C4-2B (cell line): ENCODE measurements at regions not wholly inside any gene's neighbourhood (a gene's known extent, or its start where the extent isn't known, plus 50 kb on each side); places are given as distances from the start of the nearest gene placed in this dataset.

Experiments
- H3K27ac ChIP-seq: fragments of 450-650 bp; 2 replicates; pipeline ENCODE4 v1.5.1; 2017
- ZFX ChIP-seq: fragments of 450-650 bp; IDR thresholded peaks from 2 replicates; pipeline ENCODE4 v1.6.1; 2017
- TF ChIP-seq, protein P1 (sequence below): fragments of 450-650 bp; conservative IDR thresholded peaks from 2 replicates; pipeline ENCODE4 v1.5.1; 2017; ENCODE audit warnings: mild to moderate bottlenecking

DNA sequence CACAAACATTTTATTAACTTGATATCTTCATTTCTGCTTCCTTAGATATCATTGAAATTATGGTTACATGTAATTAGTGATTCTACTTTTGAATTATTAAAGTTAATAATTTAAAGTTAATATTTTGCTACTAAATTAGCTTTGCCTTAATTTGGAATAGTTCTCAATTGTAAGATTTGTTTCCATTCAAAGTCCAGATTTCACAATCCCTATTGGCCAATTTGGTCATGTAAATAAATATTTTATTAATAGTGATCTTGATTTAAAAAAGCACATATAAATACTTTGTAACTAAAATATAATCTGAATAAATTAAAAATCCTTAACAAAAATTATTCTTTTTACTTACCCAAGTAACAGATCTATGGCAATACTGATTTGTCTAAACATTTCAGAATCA is 1558.6 kb downstream of the NCAM2 start:
- TF ChIP-seq ZFX = no peak
- TF ChIP-seq, protein P1, sequence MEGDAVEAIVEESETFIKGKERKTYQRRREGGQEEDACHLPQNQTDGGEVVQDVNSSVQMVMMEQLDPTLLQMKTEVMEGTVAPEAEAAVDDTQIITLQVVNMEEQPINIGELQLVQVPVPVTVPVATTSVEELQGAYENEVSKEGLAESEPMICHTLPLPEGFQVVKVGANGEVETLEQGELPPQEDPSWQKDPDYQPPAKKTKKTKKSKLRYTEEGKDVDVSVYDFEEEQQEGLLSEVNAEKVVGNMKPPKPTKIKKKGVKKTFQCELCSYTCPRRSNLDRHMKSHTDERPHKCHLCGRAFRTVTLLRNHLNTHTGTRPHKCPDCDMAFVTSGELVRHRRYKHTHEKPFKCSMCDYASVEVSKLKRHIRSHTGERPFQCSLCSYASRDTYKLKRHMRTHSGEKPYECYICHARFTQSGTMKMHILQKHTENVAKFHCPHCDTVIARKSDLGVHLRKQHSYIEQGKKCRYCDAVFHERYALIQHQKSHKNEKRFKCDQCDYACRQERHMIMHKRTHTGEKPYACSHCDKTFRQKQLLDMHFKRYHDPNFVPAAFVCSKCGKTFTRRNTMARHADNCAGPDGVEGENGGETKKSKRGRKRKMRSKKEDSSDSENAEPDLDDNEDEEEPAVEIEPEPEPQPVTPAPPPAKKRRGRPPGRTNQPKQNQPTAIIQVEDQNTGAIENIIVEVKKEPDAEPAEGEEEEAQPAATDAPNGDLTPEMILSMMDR = no peak
- H3K27ac ChIP-seq = no peak overlapping the region

- TF ChIP-seq ZFX = no peak
- TF ChIP-seq, protein P1 = no peak
- H3K27ac ChIP-seq = no peak overlapping the region
Measured at GRCh38 chr21:22561946-22562345, 1563.7 kb downstream of the NCAM2 start.

- no peak for TF ChIP-seq ZFX
- TF ChIP-seq, protein P1 = no peak
- no peak overlapping the region for H3K27ac ChIP-seq
Measured at GRCh38 chr21:22573834-22574233, 1575.6 kb downstream of the NCAM2 start.

DNA sequence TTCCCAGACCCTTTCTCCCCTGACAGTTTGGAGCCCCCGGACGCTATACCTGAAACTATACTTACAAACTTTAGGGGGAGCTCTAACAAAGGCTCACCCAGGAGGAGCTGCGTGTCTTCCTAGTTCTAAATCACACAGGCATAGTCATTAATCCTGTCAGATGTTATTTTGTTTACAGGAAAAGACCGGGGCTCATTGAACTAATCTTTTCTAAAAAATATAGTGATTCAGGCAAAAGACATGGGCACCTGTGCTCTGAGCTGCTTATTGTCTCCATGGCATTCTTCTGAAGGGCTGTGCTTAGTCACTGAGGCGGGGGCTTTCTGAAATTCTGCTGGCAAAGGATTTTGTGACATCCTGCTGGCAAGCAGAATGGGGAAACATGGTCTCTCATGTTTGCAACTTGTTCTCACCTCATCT is 1577.0 kb downstream of the NCAM2 start:
- H3K27ac ChIP-seq = no peak overlapping the region
- no peak for TF ChIP-seq ZFX
- TF ChIP-seq, protein P1 = peak; percentile 59

- no peak overlapping the region for H3K27ac ChIP-seq
- no peak for TF ChIP-seq ZFX
- TF ChIP-seq, protein P1 = no peak
Measured at GRCh38 chr21:22579741-22580140, 1581.5 kb downstream of the NCAM2 start.

- TF ChIP-seq, protein P1 = no peak
- TF ChIP-seq ZFX = no peak
- no peak overlapping the region for H3K27ac ChIP-seq
Measured at GRCh38 chr21:22582026-22582425, 1583.8 kb downstream of the NCAM2 start.

GRCh38 chr21:22584308-22584707 is 1586.1 kb downstream of the NCAM2 start:
- TF ChIP-seq, protein P1 = no peak
- TF ChIP-seq ZFX = no peak
- no peak overlapping the region for H3K27ac ChIP-seq
